Activated CD8-positive, alpha-beta memory T cell treated with anti-CD3 and anti-CD28 coated beads for 24 hours (primary cell): ENCODE measurements at regions not wholly inside any gene's neighbourhood (a gene's known extent, or its start where the extent isn't known, plus 50 kb on each side); places are given as distances from the start of the nearest gene placed in this dataset.
"Not testable (repeated sequence)": the region's sequence is repeated elsewhere in the genome, so short reads cannot be mapped to it uniquely, and the experiment has no call there.

Experiments used
- DNase-seq: peaks from one replicate; pipeline ENCODE4 v3.0.0-alpha.2; 2020

DNA sequence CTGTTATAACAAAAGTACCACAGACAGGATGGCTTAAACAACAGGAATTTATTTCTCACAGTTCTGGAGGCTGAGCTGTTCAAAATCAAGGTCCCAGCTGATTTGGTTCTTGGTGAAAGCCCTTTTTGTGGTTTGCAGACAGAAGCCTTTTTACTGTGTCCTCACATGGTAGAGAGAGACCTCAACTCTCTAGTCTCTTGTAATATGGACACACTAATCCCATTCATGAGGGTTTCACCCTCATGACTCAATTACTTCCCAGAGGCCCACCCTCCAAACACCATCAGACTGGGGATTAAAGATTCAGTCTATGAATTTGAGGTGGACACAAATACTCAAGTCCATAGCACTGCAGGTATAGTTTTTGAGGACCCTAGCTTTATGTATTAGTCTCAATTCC, 97.3 kb upstream of the WIPF3 start:
- DNase-seq, result not testable (repeated sequence)

- DNase-seq, result not testable (repeated sequence)
Observed at GRCh38 chr7:29723127-29723526, 83.2 kb upstream of the WIPF3 start.

- no peak for DNase-seq
Observed at GRCh38 chr7:29723599-29723998, 82.7 kb upstream of the WIPF3 start.

DNA sequence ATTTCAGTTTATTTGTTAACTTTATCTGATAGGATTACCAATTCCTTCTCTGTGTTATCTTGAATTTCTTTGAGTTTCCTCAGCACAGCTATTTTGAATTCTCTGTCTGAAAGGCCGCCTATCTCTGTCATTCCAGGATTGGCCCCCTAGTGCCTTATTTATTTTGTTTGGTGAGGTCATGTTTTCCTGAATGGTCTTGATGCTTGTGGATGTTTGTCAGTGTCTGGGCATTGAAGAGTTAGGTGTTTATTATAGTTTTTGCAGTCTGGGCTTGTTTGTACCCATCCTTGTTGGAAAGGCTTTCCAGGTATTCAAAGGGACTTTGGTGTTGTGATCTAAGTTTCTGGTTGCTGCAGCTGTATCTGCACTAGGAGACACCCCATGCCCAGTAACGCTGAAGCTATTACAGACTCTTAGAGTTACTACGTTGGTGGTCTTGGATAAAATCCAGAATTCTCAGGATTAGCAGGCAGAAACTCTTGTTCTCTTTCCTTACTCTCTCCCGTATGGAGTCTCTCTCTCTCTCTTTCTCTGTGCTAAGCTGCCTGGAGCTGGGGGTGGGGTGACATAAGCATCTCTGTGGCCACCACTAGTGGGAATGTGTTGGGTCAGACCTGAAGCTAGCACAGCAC, 76.7 kb upstream of the WIPF3 start:
- not testable (repeated sequence) for DNase-seq

DNA sequence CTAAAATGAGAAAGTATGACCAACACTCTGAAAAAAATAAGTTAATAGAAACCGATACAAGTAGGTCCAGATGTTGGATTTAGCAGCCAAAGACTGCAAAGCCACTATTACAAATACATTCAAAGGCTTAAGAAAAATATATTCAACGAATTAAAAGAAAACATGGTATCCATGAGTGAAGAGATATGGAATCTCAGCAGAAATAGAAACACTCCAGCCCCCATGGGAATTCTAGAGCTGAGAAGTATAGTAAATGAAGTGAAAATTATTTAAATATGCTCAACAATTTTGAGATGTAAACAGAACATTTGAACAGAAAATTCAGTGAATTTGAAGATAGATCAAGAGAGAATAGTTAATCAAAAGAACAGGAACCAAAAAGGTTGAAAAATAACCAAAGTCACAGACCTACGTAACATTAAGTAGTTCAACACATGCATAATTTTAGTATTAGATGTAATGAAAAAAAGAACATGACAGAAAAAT, 72.0 kb upstream of the WIPF3 start:
- DNase-seq, result no peak

GRCh38 chr7:29747645-29748245, 58.6 kb upstream of the WIPF3 start:
- not testable (repeated sequence) for DNase-seq

- DNase-seq, result no peak
Observed at GRCh38 chr7:29748286-29749099, 57.8 kb upstream of the WIPF3 start.

DNA sequence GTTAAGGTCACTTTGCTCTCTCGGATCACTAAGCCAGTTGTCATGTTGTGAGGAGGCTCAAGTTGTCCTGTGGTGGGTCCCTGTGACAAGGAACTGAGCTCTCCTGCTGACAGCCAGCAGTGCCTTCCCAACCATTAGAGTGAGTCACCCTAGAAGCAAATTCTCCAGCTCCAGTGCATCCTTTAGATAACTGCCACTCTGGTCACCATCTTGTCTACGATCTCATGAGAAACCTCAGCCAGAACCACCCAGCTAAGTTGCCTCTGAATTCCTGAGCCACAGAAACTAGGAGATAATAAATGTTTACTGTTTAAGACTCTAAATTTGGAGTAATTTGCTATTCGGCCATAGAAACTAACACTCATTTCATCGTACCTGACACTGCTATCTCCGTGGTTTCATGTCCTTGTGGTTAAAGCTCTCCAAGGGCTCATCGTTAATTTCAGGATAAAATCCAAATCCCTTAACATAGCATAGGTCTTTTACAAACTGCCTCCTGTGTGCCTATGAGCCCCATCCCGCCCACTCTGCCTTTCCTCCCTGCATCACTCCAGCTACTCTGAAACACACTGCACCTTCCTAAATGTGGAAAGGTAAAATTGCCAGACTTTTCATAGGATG, 56.5 kb upstream of the WIPF3 start:
- no peak for DNase-seq

DNA sequence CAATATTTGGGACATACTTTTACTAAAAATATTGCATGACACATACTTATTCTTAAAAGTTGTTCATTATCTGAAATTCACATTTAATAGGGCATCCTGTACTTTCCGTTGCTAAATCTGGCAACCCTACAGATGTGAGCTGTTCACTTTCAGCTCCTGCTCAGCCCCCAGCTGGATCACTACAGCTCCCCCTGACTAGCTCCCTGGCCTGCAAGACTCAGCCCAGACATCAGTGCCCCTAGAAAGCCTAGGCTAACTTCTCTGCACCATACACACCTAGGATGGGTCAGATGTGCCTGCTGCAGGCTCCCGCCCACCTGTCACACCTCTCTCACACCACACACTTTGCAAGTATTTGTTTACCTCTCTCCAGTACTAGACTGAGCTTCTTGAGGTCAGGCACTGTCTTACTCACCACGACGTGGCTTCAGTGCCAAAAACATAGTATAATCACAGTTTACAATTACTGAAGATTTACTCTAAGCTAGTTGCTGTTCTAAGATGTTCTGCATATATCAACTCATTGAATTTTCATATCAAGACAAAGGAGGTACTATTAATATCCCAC, 55.9 kb upstream of the WIPF3 start:
- not testable (repeated sequence) for DNase-seq

DNA sequence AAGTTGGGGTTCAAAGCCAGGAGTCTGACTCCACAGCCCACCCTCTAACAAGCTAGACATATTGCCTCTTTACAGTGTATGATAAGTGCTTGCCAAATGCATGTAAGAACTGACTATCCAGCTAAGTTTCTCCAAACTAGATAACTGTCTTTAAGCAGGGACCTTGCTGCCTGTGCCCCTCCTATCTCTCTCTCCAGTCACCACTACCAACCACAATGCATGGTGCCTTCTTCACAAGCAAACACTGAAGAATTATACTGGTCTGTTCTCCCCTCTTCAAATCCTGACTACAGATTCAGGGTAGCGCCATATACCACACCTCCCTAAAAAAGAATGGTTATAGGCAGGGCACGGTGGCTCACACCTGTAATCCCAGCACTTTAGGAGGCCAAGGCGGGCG, 55.3 kb upstream of the WIPF3 start:
- not testable (repeated sequence) for DNase-seq

DNA sequence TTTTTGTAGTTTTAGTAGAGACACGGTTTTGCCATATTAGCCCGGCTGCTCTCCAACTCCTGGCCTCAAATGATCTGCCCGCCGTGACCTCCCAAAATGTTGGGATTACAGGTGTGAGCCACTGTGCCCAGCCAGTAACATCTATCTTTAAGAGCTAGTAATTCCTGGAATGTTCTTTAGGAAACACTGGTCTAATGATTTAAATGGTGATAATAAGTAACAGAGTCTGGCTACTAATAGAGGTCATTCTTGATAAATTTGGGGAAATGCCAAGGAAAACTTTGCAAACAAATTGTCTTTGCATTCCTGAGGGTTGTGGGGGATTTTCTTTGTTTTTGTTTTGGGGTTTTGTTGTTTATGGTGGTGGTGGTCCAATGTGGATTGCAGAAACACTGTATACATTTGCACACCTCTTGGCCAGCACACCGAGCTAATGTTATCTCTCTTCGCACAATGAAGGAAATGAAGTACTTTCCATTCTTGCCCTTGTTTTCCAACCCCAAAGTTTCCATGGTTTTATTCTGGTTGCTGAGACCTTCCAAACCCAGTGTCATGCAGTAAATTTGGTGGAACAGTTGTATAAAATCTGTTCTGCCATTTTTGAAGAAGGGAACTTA, 51.3 kb upstream of the WIPF3 start:
- no peak for DNase-seq
